ENCODE measurements at regions not wholly inside any gene's neighbourhood (a gene's known extent, or its start where the extent isn't known, plus 50 kb on each side); places are given as distances from the start of the nearest gene placed in this dataset.

DNA sequence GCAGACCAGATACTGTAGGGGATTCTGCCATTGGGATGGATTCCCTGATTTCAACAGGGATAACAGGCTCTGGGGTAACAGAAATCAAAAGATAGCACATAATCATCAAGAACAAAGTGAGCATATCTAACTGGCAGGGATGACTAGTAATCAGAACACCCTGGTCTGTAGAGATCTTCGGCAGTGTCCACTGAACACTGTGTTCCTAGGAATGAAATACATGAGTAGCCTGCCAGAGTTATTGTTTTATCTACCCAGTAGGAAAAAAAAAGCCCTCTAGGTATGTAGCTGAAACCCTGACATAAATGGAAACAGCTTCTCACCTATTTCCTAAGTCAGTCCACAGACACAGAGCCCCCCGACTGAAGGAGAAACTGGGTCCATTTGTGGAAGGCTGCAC, 340.3 kb upstream of the ZNF385D start:
- Histone ChIP-seq H3K4me1 (no peaks in the 10 kb centered on the region), H3K4me3 (no peak overlapping the region), H3K36me3 (no peaks in the 10 kb centered on the region), H3K27me3 (no peaks in the 10 kb centered on the region), H3K9me3 (no peaks in the 10 kb centered on the region), H3K27ac (no peak overlapping the region)
- intact Hi-C loops (cut with DNase I; ENCODE audit: low total_unique reads) = no loop called here
- TF ChIP-seq, protein P1, sequence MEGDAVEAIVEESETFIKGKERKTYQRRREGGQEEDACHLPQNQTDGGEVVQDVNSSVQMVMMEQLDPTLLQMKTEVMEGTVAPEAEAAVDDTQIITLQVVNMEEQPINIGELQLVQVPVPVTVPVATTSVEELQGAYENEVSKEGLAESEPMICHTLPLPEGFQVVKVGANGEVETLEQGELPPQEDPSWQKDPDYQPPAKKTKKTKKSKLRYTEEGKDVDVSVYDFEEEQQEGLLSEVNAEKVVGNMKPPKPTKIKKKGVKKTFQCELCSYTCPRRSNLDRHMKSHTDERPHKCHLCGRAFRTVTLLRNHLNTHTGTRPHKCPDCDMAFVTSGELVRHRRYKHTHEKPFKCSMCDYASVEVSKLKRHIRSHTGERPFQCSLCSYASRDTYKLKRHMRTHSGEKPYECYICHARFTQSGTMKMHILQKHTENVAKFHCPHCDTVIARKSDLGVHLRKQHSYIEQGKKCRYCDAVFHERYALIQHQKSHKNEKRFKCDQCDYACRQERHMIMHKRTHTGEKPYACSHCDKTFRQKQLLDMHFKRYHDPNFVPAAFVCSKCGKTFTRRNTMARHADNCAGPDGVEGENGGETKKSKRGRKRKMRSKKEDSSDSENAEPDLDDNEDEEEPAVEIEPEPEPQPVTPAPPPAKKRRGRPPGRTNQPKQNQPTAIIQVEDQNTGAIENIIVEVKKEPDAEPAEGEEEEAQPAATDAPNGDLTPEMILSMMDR (IDR thresholded peaks at IDR 0.05) = no peak
- TF ChIP-seq POLR2A (IDR thresholded peaks at IDR 0.05) = no peak
- no peak for DNase-seq

DNA sequence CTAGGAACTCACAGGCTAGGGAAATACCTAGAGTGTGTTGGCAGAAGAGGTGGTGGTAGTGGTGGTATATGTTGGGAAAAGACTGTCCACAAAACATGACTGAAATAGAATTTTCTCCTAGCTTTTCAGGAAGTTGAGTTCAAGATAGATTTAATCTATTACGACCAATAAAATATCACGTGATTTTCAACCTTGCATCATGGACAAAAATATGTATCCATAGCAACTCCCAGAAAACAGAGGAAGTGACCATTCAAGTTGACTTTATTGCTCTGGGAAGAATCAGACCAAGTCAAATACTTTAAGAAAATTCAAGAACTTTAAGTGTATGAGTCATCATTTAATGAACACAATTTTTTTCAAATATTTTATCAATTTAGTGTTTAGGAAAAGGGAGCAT, 347.0 kb upstream of the ZNF385D start:
- intact Hi-C loops (cut with DNase I; ENCODE audit: low total_unique reads) = no loop called here
- Histone ChIP-seq H3K4me3 (no peak overlapping the region), H3K36me3 (no peaks in the 10 kb centered on the region), H3K9me3 (no peaks in the 10 kb centered on the region), H3K4me1 (no peaks in the 10 kb centered on the region), H3K27ac (no peak overlapping the region), H3K27me3 (no peaks in the 10 kb centered on the region)
- no peak for DNase-seq
- no peak for TF ChIP-seq POLR2A (IDR thresholded peaks at IDR 0.05)
- TF ChIP-seq, protein P1 (IDR thresholded peaks at IDR 0.05) = no peak

DNA sequence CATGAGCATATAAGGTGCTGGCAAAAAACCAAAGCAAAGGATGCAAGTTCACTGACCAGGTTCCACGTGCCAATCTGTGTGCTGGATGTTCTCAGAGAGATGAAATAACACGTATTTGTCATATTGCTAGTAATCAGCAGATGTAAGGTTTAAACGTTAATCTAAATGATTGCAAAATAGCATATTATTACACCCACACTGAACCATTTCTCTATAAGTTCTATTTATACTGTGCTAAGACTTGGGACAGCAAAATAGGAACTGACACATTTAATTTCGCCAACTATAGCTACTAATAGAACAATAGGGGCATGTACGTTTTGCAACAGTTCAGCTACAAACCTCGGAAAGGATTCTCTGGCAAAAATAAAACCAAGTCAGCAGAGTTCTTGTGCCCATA, 350.3 kb upstream of the ZNF385D start:
- no peak overlapping the region for H3K4me3 ChIP-seq
- H3K36me3 ChIP-seq = no peaks in the 10 kb centered on the region
- TF ChIP-seq, protein P1 (IDR thresholded peaks at IDR 0.05) = no peak
- no peak for TF ChIP-seq POLR2A (IDR thresholded peaks at IDR 0.05)
- H3K27me3 ChIP-seq = no peaks in the 10 kb centered on the region
- H3K4me1 ChIP-seq = no peaks in the 10 kb centered on the region
- H3K27ac ChIP-seq = no peak overlapping the region
- H3K9me3 ChIP-seq = no peaks in the 10 kb centered on the region
- intact Hi-C loops (cut with DNase I; ENCODE audit: low total_unique reads) = no loop called here
- DNase-seq = no peak

DNA sequence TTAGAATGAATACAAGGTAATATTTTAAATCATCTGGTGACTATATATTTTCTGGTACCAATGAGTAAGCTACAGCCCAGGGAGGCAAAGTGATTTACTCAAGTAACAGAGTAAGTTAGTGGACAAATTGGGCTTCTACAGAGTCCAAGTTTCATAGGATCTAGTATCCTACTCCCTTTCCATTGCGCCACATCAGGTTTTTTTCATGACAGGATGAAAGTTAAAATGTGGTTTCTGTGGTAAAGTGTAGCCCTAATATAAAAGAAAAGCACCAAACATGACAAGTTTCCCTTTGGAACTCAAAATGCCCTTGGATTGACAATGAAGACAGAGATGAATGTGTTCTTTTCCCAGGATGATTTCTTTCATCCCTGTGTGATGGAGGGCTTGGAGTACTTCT, 350.8 kb upstream of the ZNF385D start:
- no peak for DNase-seq
- Histone ChIP-seq H3K27me3 (no peaks in the 10 kb centered on the region), H3K9me3 (no peaks in the 10 kb centered on the region), H3K4me1 (no peaks in the 10 kb centered on the region), H3K4me3 (no peak overlapping the region), H3K27ac (no peak overlapping the region), H3K36me3 (no peaks in the 10 kb centered on the region)
- TF ChIP-seq, protein P1 (IDR thresholded peaks at IDR 0.05) = no peak
- no peak for TF ChIP-seq POLR2A (IDR thresholded peaks at IDR 0.05)
- intact Hi-C loops (cut with DNase I; ENCODE audit: low total_unique reads) = no loop called here

DNA sequence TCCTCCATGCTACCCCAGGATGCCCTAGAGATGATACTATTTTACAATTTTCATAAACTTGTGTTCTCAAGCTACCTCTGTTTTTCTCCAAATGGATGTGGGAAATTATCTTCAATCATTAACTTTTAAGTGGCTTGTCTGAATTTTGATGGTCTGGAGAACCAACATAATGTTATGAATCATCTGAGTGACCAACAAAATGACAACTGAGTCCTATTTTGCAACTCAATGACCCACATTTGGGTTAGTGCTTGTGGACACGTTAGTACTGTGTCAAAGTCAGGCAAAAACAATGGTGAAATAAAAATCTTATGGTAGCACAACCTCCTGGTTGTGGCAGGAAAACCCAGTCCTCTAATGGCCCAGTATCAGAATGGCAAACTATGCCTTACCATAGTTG, 352.4 kb upstream of the ZNF385D start:
- intact Hi-C loops (cut with DNase I; ENCODE audit: low total_unique reads) = no loop called here
- DNase-seq = no peak
- no peak for TF ChIP-seq POLR2A (IDR thresholded peaks at IDR 0.05)
- TF ChIP-seq, protein P1 (IDR thresholded peaks at IDR 0.05) = no peak
- H3K27ac ChIP-seq = no peak overlapping the region
- no peaks in the 10 kb centered on the region for H3K4me1 ChIP-seq
- H3K36me3 ChIP-seq = no peaks in the 10 kb centered on the region
- H3K9me3 ChIP-seq = no peaks in the 10 kb centered on the region
- H3K4me3 ChIP-seq = no peak overlapping the region
- H3K27me3 ChIP-seq = no peaks in the 10 kb centered on the region
